ENCODE measurements at regions not wholly inside any gene's neighbourhood (a gene's known extent, or its start where the extent isn't known, plus 50 kb on each side); places are given as distances from the start of the nearest gene placed in this dataset.
A peak's percentile ranks its signal among the peaks of the same experiment; 100 is the strongest.
"Not testable (repeated sequence)": the region's sequence is repeated elsewhere in the genome, so short reads cannot be mapped to it uniquely, and the experiment has no call there.

DNA sequence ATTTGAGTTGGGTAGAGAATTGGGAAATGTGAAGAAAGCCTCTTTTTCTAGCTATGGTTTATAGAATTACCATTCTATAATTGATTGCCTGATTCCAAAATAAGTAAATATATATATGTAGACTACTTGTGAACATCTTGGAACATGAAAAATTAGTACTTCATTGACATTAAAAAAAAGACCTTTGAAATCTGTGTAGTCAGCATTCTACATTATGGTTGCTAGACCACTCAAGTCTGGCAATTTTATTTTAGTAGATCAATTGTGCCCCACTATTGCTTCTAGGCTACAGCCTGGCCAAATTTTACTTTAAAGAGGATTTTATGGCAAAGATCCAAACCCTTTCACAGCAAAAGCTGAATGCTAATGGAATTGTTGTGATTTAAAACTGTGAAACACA is 279.8 kb downstream of the IKZF2 start:
- DNase-seq (ENCODE audit: low spot score), result no peak

- no peak for DNase-seq (ENCODE audit: low spot score)
Observed at GRCh38 chr2:212864186-212864585, 287.2 kb downstream of the IKZF2 start.

GRCh38 chr2:212863185-212863588 is 288.2 kb downstream of the IKZF2 start:
- DNase-seq (ENCODE audit: low spot score), result peak; percentile 44

- DNase-seq (ENCODE audit: low spot score), result no peak
Observed at GRCh38 chr2:212858496-212858895, 292.9 kb downstream of the IKZF2 start.

- DNase-seq (ENCODE audit: low spot score), result no peak
Observed at GRCh38 chr2:212854771-212855170, 296.6 kb downstream of the IKZF2 start.

DNA sequence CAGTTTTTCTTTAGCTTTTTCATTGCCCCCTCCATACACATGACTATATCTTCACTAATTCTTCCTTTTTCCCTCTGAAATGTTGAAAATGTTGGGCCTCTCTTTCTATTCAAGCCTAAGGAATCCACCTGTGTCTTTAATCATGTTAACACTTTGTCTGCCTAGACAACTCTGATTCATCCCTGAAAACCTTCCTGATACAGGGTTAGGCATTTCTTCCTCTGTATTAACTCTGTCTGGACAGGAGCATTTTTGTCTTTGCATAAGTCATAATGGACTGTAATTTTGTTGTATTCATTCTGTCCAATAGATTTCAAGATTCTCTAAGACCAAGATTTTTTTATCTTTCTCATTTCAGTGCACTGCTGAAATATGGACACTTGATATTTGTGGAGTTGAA is 297.3 kb downstream of the IKZF2 start:
- DNase-seq (ENCODE audit: low spot score), result no peak

- no peak for DNase-seq (ENCODE audit: low spot score)
Observed at GRCh38 chr2:212845941-212846340, 305.5 kb downstream of the IKZF2 start.

DNA sequence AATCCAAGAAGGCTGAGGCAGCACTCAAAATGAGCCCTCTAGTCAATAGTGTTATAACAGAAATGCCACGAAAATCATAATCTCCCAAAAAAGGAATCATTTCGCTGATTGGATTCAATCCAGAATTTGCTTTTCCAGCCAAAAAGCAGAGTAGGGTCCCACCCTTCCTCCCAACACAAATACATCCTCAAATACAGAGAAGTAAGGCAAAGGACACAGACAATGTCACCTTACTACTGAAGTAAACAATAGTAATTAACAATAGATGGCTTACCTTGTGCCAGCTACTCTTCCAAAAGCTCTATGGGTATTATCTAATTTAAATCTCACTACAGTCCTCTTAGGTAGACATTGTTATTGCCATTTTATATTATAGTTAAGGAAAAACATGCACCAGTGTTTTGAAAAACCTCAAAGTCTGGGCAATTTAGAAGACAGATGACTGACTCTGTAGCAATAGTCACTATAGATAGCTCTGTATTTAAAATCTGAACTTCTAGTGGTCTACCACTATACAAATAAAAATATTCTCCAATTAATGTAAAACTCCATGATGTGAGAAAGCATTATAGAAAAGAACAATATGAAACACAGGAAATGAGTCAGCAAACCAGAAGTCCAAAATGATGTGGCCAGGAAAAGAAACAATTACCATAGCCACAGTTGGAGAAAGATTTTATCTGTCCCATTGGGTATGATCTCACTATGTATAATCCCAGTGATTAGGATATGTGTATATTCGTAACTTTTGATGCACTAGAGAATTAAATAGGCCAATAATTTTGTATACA is 305.0 kb upstream of the ERBB4 start:
- DNase-seq (ENCODE audit: low spot score), result no peak

DNA sequence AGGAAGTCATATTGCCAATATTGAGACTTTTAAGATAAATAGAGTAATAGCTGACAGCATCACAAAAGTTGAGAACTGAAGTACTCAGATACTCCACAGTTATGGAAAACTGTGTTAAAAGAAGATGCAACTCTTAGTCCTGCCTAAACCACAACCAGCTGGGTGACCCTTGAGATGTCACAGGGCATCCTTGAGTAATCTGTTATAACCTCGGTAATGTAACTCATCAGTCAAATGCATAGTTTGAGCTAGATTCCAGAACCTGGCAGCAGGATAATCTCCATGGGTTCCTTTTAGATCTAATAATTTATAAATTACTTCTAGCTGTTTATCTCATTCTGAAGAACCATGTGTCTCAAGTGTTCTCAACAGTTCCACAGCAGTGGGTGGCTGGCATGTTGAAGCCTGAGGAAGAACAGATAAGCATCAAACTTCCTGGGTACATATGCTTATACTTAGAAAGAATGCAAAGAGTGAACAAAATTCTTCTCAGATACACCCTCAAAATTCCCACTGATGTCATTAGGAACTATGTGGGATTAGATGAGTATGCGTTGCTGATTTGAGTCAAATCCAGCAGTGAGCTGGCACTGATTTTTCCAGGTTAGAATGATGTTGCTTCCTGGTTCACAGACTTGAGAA is 304.1 kb upstream of the ERBB4 start:
- DNase-seq (ENCODE audit: low spot score), result no peak

DNA sequence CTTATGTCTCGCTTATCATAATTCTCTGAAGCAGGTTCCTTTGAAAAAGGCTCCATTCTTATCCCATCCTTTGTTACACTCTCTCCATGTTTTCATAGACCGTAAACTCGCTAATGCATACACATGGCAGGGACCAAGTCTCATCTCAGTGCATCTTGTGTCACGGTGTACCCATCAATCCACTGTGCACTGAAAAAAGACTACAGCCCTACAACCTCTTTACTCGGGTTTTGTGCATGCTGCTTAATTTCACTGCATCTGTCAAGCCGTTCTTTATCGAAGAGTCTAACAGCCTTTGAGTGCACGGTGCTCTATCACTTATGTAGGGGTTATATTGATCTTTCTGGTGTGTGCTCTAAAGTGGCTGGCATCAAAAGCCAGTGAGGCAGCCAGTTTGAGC is 302.9 kb upstream of the ERBB4 start:
- DNase-seq (ENCODE audit: low spot score), result no peak

DNA sequence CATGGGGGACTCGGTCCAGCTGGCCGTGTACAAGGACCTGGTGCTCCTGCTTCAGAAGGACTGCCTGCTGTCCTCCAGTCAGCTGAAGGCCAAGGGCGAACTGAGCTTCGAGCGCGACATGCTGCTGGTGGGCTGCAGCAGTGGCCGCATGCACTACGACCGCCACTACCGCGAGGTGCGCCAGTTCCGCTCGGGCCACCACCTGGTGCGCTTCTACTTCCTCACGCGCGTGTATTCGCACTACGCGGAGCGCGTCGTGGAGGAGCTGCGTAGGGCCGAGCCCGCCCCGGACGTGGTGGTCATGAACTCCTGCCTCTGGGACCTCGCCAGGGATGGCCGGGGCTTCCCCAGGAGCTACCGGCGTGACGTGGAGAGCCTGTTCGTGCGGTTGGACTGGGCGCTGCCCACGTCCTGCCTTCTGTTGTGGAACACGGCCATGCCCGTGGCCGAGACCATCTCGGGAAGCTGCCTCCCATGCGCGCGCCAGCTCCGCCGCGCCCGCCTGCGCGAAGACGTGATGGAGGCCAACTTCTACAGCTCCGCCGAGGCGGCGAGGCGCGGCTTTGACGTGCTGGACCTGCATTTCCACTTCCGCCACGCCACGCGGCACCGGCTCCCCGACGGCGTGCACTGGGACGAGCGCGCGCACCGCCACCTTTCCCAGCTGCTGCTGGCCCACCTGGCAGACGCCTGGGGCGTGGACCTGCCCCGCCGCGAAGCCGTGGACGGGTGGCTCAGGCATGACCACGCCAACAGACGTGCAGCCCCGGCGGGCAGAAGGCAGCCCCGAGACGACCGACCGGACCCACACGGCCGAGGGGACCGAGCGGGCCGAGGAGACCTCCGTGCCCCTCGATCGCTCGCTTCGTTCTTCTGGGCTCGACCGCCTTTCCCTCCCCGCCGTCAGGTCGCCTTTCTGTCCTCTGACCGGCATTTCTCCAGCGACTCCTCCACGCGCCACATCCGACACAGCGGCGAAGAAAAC is 293.9 kb upstream of the ERBB4 start:
- no peak for DNase-seq (ENCODE audit: low spot score)

GRCh38 chr2:212831671-212832199 is 293.1 kb upstream of the ERBB4 start:
- DNase-seq (ENCODE audit: low spot score), result no peak

- DNase-seq (ENCODE audit: low spot score), result no peak
Observed at GRCh38 chr2:212816267-212816666, 277.7 kb upstream of the ERBB4 start.

GRCh38 chr2:212815453-212815852 is 276.9 kb upstream of the ERBB4 start:
- no peak for DNase-seq (ENCODE audit: low spot score)

- DNase-seq (ENCODE audit: low spot score), result no peak
Observed at GRCh38 chr2:212814941-212815340, 276.3 kb upstream of the ERBB4 start.

GRCh38 chr2:212811921-212812320 is 273.3 kb upstream of the ERBB4 start:
- no peak for DNase-seq (ENCODE audit: low spot score)

GRCh38 chr2:212811036-212811805 is 272.6 kb upstream of the ERBB4 start:
- DNase-seq (ENCODE audit: low spot score), result no peak

DNA sequence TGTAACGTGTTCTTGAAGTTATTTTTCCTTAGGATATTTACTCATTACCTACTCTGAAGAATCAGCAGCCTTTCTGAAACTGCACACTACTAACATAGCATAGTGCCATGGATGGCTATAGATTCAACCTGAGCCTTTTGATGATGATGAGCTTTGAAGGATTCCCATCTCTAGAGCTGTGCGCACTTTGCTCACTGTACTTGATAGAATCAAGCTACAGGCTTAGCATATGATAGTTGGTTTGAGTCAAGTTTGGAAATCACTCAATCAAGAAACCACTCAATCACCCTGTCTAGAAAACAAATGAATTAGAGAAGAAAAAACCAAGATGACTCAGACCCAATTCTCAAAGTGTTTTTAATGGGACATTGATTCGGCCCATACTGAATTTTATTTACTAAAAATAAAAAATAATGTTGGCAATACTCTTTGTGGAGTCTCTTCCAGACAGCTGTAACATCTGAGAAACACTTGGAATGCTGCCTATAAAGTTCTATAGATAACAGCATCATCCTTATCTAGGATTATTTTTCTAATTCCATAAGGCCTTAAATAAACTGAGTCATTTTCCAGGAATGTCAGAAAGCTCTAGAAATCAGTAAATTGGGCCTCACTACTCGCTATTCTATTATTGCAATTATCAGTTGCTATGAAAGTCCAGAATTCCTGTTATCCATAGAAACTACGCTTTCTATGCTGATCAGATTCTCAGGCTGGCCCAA is 259.0 kb upstream of the ERBB4 start:
- no peak for DNase-seq (ENCODE audit: low spot score)

DNA sequence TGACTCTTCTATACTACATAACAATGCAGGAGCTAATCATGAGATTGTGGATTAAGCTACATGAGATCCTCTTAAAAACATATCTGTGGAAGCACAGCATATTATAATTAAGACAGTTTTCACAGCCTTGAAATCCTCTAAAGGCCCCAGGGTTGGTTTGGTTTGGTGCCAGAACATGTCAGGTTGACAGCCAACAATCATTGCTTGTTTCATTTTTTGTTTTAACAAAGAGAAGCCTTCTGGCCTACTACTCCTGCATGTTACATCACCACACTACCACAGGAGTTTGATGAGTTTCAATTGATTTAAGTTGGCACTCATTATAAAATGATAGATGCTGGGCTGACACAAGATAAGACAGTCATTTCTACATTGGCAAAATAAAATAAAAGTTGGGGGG is 255.9 kb upstream of the ERBB4 start:
- no peak for DNase-seq (ENCODE audit: low spot score)

- DNase-seq (ENCODE audit: low spot score), result no peak
Observed at GRCh38 chr2:212791569-212791968, 253.0 kb upstream of the ERBB4 start.

DNA sequence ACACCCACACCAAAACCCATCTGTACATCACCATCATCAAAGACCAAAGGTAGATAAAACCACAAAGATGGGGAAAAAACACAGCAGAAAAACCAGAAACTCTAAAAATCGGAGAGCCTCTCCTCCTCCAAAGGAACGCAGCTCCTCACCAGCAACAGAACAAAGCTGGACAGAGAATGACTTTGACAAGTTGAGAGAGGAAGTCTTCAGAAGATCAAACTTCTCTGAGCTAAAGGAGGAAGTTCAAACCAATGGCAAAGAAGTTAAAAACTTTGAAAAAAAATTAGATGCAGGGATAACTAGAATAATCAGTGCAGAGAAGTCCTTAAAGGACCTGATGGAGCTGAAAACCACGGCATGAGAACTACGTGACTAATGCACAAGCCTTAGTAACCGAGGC is 247.5 kb upstream of the ERBB4 start:
- not testable (repeated sequence) for DNase-seq (ENCODE audit: low spot score)
